ENCODE measurements at regions not wholly inside any gene's neighbourhood (a gene's known extent, or its start where the extent isn't known, plus 50 kb on each side); places are given as distances from the start of the nearest gene placed in this dataset.

DNA sequence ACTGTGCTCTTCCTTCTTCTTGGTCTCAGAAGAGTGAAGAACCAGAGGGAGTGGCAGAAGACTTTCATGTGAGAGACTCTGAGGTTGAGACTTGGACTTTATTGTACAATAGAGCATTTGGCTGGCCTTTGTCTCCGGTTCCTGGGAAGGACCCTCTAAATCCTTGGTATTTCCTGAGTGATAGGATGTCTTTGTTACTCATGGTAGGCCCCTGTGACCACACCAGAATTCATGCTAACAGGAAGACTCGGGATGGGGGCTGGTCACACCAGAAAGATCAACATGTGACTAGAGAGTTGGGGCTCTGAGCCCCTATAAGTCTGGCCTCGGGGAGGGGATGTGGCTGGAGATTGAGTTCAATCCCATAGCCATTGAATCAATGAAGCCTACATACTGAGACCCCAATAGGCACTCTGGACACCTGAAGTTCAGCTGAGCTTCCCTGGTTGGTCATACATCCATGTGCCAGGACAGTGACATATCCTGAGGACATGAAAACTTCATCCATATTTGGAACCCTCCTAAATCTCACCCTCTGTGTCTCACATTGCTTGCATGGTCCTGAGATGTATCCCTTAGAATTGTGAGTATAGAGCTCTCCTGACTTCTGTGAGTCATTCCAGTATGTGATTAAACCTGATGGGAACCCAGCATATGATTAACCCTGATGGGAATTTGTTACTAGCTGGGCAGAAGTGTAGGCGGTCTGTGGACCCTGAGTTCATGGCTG lies 201.7 kb downstream of the GADD45G start:
- H3K27ac ChIP-seq (ENCODE audit: low read length): no peak overlapping the region
- H3K4me1 ChIP-seq (ENCODE audit: control insufficient read depth, insufficient read depth, low read length): peaks cover 5% of the 10 kb centered on the region; the same call in 1 of the 2 replicates
- no peak for DNase-seq (ENCODE audit: low read depth, low spot score)
- no peak overlapping the region for H3K4me3 ChIP-seq (ENCODE audit: low read length)
- H3K9me3 ChIP-seq (ENCODE audit: control insufficient read depth, insufficient read depth, low read length): no peaks in the 10 kb centered on the region
- H3K27me3 ChIP-seq (ENCODE audit: control insufficient read depth, insufficient read depth, low read length): no peaks in the 10 kb centered on the region
- no peaks in the 10 kb centered on the region for H3K36me3 ChIP-seq (ENCODE audit: control insufficient read depth, insufficient read depth, low read length)
- no CpG with 5 or more reads among the region's 4 CpGs for WGBS (ENCODE audit: insufficient coverage, insufficient read length)

GRCh38 chr9:89807101-89807395 lies 202.2 kb downstream of the GADD45G start:
- no peaks in the 10 kb centered on the region for H3K27me3 ChIP-seq (ENCODE audit: control insufficient read depth, insufficient read depth, low read length)
- H3K9me3 ChIP-seq (ENCODE audit: control insufficient read depth, insufficient read depth, low read length): no peaks in the 10 kb centered on the region
- no peak overlapping the region for H3K27ac ChIP-seq (ENCODE audit: low read length)
- no CpG with 5 or more reads among the region's 5 CpGs for WGBS (ENCODE audit: insufficient coverage, insufficient read length)
- peaks cover 5% of the 10 kb centered on the region; the same call in 1 of the 2 replicates for H3K4me1 ChIP-seq (ENCODE audit: control insufficient read depth, insufficient read depth, low read length)
- no peak for DNase-seq (ENCODE audit: low read depth, low spot score)
- H3K4me3 ChIP-seq (ENCODE audit: low read length): no peak overlapping the region
- no peaks in the 10 kb centered on the region for H3K36me3 ChIP-seq (ENCODE audit: control insufficient read depth, insufficient read depth, low read length)

DNA sequence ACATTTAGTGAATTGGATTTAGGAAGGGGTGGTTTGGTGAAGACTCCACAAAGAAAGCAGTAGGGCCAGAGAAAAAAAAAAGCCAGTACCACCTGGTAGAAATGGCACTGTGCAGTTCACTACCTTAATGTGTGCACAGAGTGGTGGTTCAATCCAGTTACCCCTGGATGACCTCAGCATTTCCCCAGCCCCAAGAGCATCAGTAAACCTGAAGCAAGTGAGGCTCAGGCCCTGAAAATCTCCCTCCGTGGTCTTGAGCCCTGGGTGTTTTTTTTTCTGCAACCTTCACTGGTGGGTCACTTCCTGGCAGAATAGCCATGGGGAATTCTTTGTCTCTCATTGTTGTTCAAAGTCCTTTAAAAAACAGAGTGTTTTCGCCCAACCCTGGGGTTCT lies 202.9 kb downstream of the GADD45G start:
- Histone ChIP-seq H3K4me3 (ENCODE audit: low read length) (no peak overlapping the region), H3K36me3 (ENCODE audit: control insufficient read depth, insufficient read depth, low read length) (no peaks in the 10 kb centered on the region), H3K27me3 (ENCODE audit: control insufficient read depth, insufficient read depth, low read length) (no peaks in the 10 kb centered on the region), H3K4me1 (ENCODE audit: control insufficient read depth, insufficient read depth, low read length) (peaks cover 5% of the 10 kb centered on the region; the same call in 1 of the 2 replicates), H3K9me3 (ENCODE audit: control insufficient read depth, insufficient read depth, low read length) (no peaks in the 10 kb centered on the region), H3K27ac (ENCODE audit: low read length) (no peak overlapping the region)
- no peak for DNase-seq (ENCODE audit: low read depth, low spot score)
- WGBS (ENCODE audit: insufficient coverage, insufficient read length): no CpG with 5 or more reads among the region's 2 CpGs

- Histone ChIP-seq H3K27me3 (ENCODE audit: control insufficient read depth, insufficient read depth, low read length) (no peaks in the 10 kb centered on the region), H3K4me1 (ENCODE audit: control insufficient read depth, insufficient read depth, low read length) (peaks cover 5% of the 10 kb centered on the region; the same call in 1 of the 2 replicates), H3K36me3 (ENCODE audit: control insufficient read depth, insufficient read depth, low read length) (no peaks in the 10 kb centered on the region), H3K4me3 (ENCODE audit: low read length) (no peak overlapping the region), H3K9me3 (ENCODE audit: control insufficient read depth, insufficient read depth, low read length) (no peaks in the 10 kb centered on the region), H3K27ac (ENCODE audit: low read length) (no peak overlapping the region)
- no peak for DNase-seq (ENCODE audit: low read depth, low spot score)
- WGBS (ENCODE audit: insufficient coverage, insufficient read length): no CpG with 5 or more reads among the region's 13 CpGs
These were observed 203.4 kb downstream of the GADD45G start for GRCh38 chr9:89808076-89808755.

DNA sequence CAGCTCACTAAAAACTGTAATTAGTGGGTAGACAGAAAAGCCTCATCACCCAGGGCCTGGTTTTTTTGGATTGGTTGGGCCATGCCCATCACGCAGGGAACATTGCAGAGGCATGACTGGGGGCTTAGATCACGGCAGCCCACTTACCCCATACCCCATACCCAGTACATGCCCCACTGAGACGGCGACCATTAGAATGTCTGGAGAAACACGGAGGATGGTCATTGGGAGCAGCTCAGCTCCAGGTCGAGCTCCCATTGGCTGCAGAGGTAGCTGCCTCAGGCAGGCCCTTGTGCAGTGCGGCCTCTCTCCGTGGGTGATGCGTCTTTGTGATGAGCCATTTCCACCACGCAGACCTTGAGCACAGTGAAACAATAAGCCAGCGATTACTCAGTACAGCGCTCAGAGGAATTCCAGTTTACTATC lies 204.0 kb downstream of the GADD45G start:
- Histone ChIP-seq H3K27ac (ENCODE audit: low read length) (no peak overlapping the region), H3K36me3 (ENCODE audit: control insufficient read depth, insufficient read depth, low read length) (no peaks in the 10 kb centered on the region), H3K27me3 (ENCODE audit: control insufficient read depth, insufficient read depth, low read length) (no peaks in the 10 kb centered on the region), H3K4me3 (ENCODE audit: low read length) (no peak overlapping the region), H3K4me1 (ENCODE audit: control insufficient read depth, insufficient read depth, low read length) (peaks cover 5% of the 10 kb centered on the region; the same call in 1 of the 2 replicates), H3K9me3 (ENCODE audit: control insufficient read depth, insufficient read depth, low read length) (no peaks in the 10 kb centered on the region)
- no peak for DNase-seq (ENCODE audit: low read depth, low spot score)
- no CpG with 5 or more reads among the region's 12 CpGs for WGBS (ENCODE audit: insufficient coverage, insufficient read length)

- Histone ChIP-seq H3K4me3 (ENCODE audit: low read length) (no peak overlapping the region), H3K9me3 (ENCODE audit: control insufficient read depth, insufficient read depth, low read length) (no peaks in the 10 kb centered on the region), H3K27ac (ENCODE audit: low read length) (no peak overlapping the region), H3K27me3 (ENCODE audit: control insufficient read depth, insufficient read depth, low read length) (no peaks in the 10 kb centered on the region), H3K4me1 (ENCODE audit: control insufficient read depth, insufficient read depth, low read length) (0 out of 2 replicates have a peak, but pooled peaks cover 3% of the 10 kb centered on the region), H3K36me3 (ENCODE audit: control insufficient read depth, insufficient read depth, low read length) (no peaks in the 10 kb centered on the region)
- no peak for DNase-seq (ENCODE audit: low read depth, low spot score)
- no CpG with 5 or more reads among the region's 7 CpGs for WGBS (ENCODE audit: insufficient coverage, insufficient read length)
These were observed 205.6 kb downstream of the GADD45G start for GRCh38 chr9:89810431-89810830.

DNA sequence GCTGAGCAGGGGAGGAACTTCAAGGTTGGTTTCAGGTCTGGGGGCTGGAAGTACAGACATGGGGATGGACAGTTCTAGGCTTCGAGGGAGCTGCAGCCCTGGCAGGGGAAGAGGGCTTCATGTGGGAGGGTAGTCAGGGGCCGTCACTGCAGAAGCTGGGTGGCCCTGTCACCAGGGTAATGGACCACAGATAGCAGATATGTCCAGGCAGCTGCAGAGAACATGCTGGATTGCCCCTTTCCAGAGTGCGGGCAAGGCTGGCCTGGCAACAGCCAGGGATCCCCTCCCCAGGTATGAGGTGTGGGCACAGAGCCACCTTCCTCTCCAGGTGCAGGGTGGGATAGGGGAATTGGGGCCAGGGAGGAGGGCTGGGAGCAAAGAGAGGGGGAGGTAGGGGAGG lies 206.5 kb downstream of the GADD45G start:
- H3K4me3 ChIP-seq (ENCODE audit: low read length): no peak overlapping the region
- no peaks in the 10 kb centered on the region for H3K36me3 ChIP-seq (ENCODE audit: control insufficient read depth, insufficient read depth, low read length)
- no CpG with 5 or more reads among the region's 3 CpGs for WGBS (ENCODE audit: insufficient coverage, insufficient read length)
- H3K27ac ChIP-seq (ENCODE audit: low read length): no peak overlapping the region
- H3K9me3 ChIP-seq (ENCODE audit: control insufficient read depth, insufficient read depth, low read length): no peaks in the 10 kb centered on the region
- no peaks in the 10 kb centered on the region for H3K27me3 ChIP-seq (ENCODE audit: control insufficient read depth, insufficient read depth, low read length)
- 0 out of 2 replicates have a peak, but pooled peaks cover 2% of the 10 kb centered on the region for H3K4me1 ChIP-seq (ENCODE audit: control insufficient read depth, insufficient read depth, low read length)
- no peak for DNase-seq (ENCODE audit: low read depth, low spot score)

GRCh38 chr9:89811886-89812450 lies 207.2 kb downstream of the GADD45G start:
- WGBS (ENCODE audit: insufficient coverage, insufficient read length): no CpG with 5 or more reads among the region's 10 CpGs
- Histone ChIP-seq H3K9me3 (ENCODE audit: control insufficient read depth, insufficient read depth, low read length) (no peaks in the 10 kb centered on the region), H3K27ac (ENCODE audit: low read length) (no peak overlapping the region), H3K27me3 (ENCODE audit: control insufficient read depth, insufficient read depth, low read length) (no peaks in the 10 kb centered on the region), H3K4me1 (ENCODE audit: control insufficient read depth, insufficient read depth, low read length) (0 out of 2 replicates have a peak, but pooled peaks cover 2% of the 10 kb centered on the region), H3K36me3 (ENCODE audit: control insufficient read depth, insufficient read depth, low read length) (no peaks in the 10 kb centered on the region), H3K4me3 (ENCODE audit: low read length) (no peak overlapping the region)
- DNase-seq (ENCODE audit: low read depth, low spot score): no peak

DNA sequence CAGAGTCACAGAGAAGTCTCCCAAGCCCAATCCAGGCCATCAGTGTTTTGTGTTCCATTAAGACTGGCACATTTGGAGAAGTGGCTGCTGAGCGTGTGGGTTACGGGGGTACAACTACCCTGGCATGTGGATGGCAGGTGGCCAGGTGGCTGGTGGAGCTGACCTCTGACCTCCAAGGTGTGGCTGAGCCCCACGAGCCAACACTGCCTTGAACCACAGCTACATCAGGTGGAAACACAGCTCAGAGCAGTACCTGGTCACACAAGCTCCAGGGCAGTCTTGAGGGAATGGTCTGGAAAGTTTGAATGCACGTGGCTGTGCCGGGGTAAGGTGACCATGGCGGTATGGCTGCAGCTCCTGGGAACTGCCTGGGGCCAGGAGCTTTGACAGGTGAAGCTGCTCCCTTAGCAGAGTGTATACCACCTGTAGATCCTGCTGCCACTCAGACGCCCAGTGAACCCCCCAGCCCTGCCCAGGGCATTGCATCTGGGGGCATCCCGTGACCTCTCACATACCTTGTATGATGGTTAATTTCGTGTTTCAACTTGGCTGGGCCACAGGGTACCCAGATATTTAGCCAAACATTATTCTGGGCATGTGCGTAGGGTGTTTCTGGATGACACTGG lies 207.9 kb downstream of the GADD45G start:
- Histone ChIP-seq H3K27me3 (ENCODE audit: control insufficient read depth, insufficient read depth, low read length) (no peaks in the 10 kb centered on the region), H3K4me3 (ENCODE audit: low read length) (no peak overlapping the region), H3K36me3 (ENCODE audit: control insufficient read depth, insufficient read depth, low read length) (no peaks in the 10 kb centered on the region), H3K9me3 (ENCODE audit: control insufficient read depth, insufficient read depth, low read length) (no peaks in the 10 kb centered on the region), H3K4me1 (ENCODE audit: control insufficient read depth, insufficient read depth, low read length) (0 out of 2 replicates have a peak, but pooled peaks cover under 1% of the 10 kb centered on the region), H3K27ac (ENCODE audit: low read length) (no peak overlapping the region)
- WGBS (ENCODE audit: insufficient coverage, insufficient read length): no CpG with 5 or more reads among the region's 10 CpGs
- no peak for DNase-seq (ENCODE audit: low read depth, low spot score)

- DNase-seq (ENCODE audit: low read depth, low spot score): no peak
- Histone ChIP-seq H3K4me1 (ENCODE audit: control insufficient read depth, insufficient read depth, low read length) (no peaks in the 10 kb centered on the region), H3K4me3 (ENCODE audit: low read length) (no peak overlapping the region), H3K36me3 (ENCODE audit: control insufficient read depth, insufficient read depth, low read length) (no peaks in the 10 kb centered on the region), H3K27ac (ENCODE audit: low read length) (no peak overlapping the region), H3K9me3 (ENCODE audit: control insufficient read depth, insufficient read depth, low read length) (no peaks in the 10 kb centered on the region), H3K27me3 (ENCODE audit: control insufficient read depth, insufficient read depth, low read length) (no peaks in the 10 kb centered on the region)
- no CpG with 5 or more reads among the region's 5 CpGs for WGBS (ENCODE audit: insufficient coverage, insufficient read length)
These were observed 208.7 kb downstream of the GADD45G start for GRCh38 chr9:89813482-89813881.
